HFFc6 (cell line): ENCODE measurements at regions not wholly inside any gene's neighbourhood (a gene's known extent, or its start where the extent isn't known, plus 50 kb on each side); places are given as distances from the start of the nearest gene placed in this dataset.

ENCODE experiments used
- DNase-seq: peaks from one replicate; pipeline ENCODE4 v3.0.0-alpha.2; 2018
- H3K27ac Mint-ChIP-seq: 2 replicates; pipeline ENCODE4 v1.8.0; 2020; ENCODE audit warnings: mild to moderate bottlenecking, mixed read lengths
- H3K27me3 Mint-ChIP-seq: 2 replicates; pipeline ENCODE4 v1.8.0; 2021; ENCODE audit warnings: mild to moderate bottlenecking, moderate library complexity, mixed read lengths; ENCODE audit not compliant: insufficient read depth
- H3K36me3 Mint-ChIP-seq: 2 replicates; pipeline ENCODE4 v1.8.0; 2021; ENCODE audit warnings: low read depth, mixed read lengths
- H3K4me1 Mint-ChIP-seq: 2 replicates; pipeline ENCODE4 v1.8.0; 2020; ENCODE audit warnings: low read depth, mixed read lengths
- H3K4me3 Mint-ChIP-seq: 2 replicates; pipeline ENCODE4 v1.8.0; 2020; ENCODE audit warnings: mild to moderate bottlenecking, moderate library complexity, mixed read lengths
- H3K9me3 Mint-ChIP-seq: 2 replicates; pipeline ENCODE4 v1.8.0; 2020; ENCODE audit warnings: mild to moderate bottlenecking, mixed read lengths
- TF ChIP-seq, protein P1 (sequence below): fragments of 200-600 bp; sonication (generic); IDR thresholded peaks from 2 replicates; pipeline ENCODE4 v1.5.0; 2021; ENCODE audit warnings: antibody characterized with exemption, mild to moderate bottlenecking

DNA sequence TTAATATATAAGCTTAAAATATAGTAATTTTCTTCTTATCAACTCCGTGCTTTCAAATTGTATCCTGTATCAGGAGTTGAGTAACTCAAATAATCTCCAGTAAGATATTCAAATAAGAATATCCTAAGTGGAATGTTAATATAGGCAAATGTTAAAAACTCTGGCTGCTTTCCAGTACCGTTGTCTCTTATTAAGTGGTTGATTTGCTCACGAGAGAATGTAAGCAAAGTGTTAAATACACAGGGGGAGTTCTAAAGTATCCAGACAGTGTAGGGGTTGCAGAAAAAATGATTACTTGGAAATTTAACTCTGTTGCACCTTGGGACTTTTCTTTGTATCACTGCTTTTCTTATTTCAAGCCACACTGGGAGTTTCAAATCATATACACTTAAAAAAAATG, 478.9 kb upstream of the TBL1XR1 start:
- H3K36me3 Mint-ChIP-seq: no peaks in the 10 kb centered on the region
- no peaks in the 10 kb centered on the region; the same call in 1 of the 2 replicates for H3K27me3 Mint-ChIP-seq
- no peaks in the 10 kb centered on the region for H3K9me3 Mint-ChIP-seq
- DNase-seq: no peak
- H3K27ac Mint-ChIP-seq: no peak overlapping the region
- TF ChIP-seq, protein P1, sequence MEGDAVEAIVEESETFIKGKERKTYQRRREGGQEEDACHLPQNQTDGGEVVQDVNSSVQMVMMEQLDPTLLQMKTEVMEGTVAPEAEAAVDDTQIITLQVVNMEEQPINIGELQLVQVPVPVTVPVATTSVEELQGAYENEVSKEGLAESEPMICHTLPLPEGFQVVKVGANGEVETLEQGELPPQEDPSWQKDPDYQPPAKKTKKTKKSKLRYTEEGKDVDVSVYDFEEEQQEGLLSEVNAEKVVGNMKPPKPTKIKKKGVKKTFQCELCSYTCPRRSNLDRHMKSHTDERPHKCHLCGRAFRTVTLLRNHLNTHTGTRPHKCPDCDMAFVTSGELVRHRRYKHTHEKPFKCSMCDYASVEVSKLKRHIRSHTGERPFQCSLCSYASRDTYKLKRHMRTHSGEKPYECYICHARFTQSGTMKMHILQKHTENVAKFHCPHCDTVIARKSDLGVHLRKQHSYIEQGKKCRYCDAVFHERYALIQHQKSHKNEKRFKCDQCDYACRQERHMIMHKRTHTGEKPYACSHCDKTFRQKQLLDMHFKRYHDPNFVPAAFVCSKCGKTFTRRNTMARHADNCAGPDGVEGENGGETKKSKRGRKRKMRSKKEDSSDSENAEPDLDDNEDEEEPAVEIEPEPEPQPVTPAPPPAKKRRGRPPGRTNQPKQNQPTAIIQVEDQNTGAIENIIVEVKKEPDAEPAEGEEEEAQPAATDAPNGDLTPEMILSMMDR: no peak
- no peak overlapping the region for H3K4me3 Mint-ChIP-seq
- peaks cover 50% of the 10 kb centered on the region for H3K4me1 Mint-ChIP-seq

DNA sequence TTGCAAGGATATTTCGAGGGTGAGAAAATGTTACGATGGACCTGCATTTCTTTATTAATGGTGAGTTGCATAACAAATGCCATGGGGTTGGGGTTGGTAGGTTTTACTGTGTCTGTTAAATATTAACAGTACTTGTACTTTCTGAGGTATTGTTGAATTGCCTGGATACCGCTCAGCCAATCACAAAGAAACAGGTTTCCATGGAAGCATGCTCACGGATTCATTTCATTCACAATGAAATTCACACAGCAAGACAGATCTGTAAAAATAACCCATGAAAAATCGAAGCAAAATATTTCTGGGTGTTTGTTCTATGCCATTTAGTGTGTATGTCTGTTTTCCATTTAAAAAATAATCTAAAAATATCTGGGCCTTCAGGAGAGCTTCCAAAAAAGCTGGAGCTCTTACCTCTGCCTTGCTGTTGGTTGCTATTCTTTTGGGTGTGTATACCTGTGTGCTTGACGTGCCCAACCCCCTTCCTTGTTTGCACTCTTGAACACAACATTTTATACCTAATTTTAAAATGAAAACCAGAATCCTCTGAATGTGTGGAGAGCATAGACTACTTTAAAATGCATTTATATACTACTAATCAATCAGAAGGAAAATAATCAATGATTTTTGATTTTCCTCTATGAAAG, 479.8 kb upstream of the TBL1XR1 start:
- TF ChIP-seq, protein P1: no peak
- no peaks in the 10 kb centered on the region for H3K36me3 Mint-ChIP-seq
- H3K27me3 Mint-ChIP-seq: no peaks in the 10 kb centered on the region; the same call in 1 of the 2 replicates
- H3K4me3 Mint-ChIP-seq: no peak overlapping the region
- DNase-seq: no peak
- H3K9me3 Mint-ChIP-seq: no peaks in the 10 kb centered on the region
- H3K4me1 Mint-ChIP-seq: peaks cover 57% of the 10 kb centered on the region
- H3K27ac Mint-ChIP-seq: no peak overlapping the region

DNA sequence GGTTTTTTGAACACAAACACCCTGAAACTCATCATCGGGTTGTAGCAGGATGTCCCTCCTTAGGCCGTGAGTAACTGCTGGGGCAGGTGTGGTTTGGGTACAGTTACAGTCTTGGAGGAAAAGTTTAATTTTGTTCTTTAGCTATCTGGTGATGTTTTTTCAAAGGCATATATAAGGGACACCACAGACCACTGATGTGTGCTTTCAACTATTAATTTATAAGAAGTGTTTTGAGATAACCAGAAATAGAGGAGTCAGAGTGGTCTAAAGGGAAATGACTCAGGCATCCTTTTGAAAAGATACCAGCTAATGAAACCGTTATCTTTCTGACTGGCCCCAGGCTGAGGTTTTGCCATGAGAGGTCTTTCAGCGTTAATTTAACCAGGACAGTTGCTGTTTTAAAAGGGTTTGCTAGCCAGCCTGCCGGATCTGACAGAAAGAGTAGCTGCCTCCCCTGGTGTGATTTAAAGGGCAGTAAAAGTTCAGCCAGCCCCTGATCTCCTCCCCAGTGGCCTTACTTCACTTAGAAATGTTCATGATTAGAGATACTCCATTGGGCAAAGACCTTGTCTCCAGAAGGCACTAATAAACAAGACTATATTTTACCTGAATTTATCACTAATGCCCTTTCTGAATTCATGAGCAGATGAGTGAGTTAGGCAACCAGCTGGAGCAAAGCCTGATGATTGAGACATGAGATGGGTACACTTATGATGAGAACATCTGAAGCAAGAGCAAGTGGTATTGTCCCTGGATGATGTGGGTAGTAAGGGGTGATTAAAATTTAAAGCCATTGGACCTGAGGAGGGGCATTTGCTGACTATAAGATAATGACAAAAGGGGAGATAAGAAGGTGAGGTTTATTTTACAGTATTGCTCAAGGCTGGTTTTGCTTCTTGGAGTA, 482.5 kb upstream of the TBL1XR1 start:
- peak overlapping the region; percentile 4; the same call in 1 of the 2 replicates for H3K4me3 Mint-ChIP-seq
- H3K9me3 Mint-ChIP-seq: no peaks in the 10 kb centered on the region
- peaks cover 35% of the 10 kb centered on the region for H3K4me1 Mint-ChIP-seq
- TF ChIP-seq, protein P1: no peak
- peak; percentile 8 for DNase-seq
- peak overlapping the region; percentile 48 for H3K27ac Mint-ChIP-seq
- no peaks in the 10 kb centered on the region; the same call in 1 of the 2 replicates for H3K27me3 Mint-ChIP-seq
- H3K36me3 Mint-ChIP-seq: no peaks in the 10 kb centered on the region

DNA sequence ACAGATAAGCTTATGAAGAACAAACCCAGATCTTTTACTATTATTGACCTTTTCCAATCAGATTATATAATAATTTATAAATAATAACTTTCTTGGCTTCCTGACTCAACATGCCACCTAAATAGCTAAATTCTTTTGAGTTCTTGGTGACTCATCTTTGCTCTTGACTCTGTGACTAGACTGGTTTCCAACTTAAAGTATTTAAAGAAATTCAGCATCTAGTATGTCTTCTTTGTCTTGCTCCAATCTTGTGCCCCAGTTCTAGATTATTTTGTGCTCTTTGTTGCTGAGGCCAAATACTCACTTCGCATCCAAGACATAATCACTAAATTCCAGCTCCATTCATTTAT, 483.2 kb upstream of the TBL1XR1 start:
- peaks cover 35% of the 10 kb centered on the region for H3K4me1 Mint-ChIP-seq
- H3K9me3 Mint-ChIP-seq: no peaks in the 10 kb centered on the region
- H3K27me3 Mint-ChIP-seq: no peaks in the 10 kb centered on the region; the same call in 1 of the 2 replicates
- peak; percentile 33 for DNase-seq
- H3K27ac Mint-ChIP-seq: no peak overlapping the region; the same call in 1 of the 2 replicates
- H3K4me3 Mint-ChIP-seq: no peak overlapping the region
- TF ChIP-seq, protein P1: no peak
- H3K36me3 Mint-ChIP-seq: no peaks in the 10 kb centered on the region

DNA sequence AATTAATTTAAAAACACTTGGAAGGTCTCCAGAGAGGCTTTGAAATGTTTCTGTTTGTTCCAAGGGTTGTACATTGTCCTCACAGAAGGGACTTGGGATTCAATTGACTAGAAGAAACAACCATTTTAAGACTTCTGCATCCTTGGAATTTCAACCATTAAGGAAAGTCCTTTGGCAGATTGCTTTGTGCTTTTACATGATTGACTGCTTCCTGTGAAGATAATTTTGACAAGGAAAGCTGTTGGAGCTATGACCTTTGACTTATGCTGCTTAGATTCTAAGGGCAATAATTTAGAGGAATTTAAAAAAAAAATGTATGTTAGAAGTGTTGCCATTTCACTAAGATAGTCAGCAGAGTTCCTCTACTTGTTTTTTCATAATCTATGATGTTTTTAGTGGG, 483.9 kb upstream of the TBL1XR1 start:
- Mint-ChIP-seq H3K9me3 (no peaks in the 10 kb centered on the region), H3K4me3 (no peak overlapping the region), H3K36me3 (no peaks in the 10 kb centered on the region), H3K27me3 (no peaks in the 10 kb centered on the region; the same call in 1 of the 2 replicates), H3K27ac (no peak overlapping the region), H3K4me1 (peaks cover 35% of the 10 kb centered on the region)
- no peak for DNase-seq
- TF ChIP-seq, protein P1: no peak
